ENCODE measurements at regions not wholly inside any gene's neighbourhood (a gene's known extent, or its start where the extent isn't known, plus 50 kb on each side); places are given as distances from the start of the nearest gene placed in this dataset.

DNA sequence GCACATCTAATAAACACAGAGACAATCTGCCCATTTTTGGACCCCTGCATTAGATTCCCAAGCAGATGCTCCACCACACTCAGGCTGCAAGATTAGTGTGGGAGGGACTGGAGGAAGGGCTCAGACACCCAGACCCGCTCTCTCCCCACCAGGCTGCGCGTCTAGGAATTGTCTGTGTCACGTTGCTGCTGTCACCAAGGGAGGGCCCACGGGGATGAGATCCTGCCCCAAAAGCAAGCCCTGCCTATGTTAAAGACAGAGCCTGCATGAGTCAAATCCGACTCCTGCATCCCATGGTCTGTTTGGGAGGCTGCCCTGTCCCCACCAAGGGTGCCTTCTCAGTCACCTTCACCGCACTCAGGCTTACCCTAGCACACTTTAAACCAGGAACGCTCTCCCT, 114.4 kb upstream of the ZNF507 start (continued):
- TF ChIP-seq, protein P1, sequence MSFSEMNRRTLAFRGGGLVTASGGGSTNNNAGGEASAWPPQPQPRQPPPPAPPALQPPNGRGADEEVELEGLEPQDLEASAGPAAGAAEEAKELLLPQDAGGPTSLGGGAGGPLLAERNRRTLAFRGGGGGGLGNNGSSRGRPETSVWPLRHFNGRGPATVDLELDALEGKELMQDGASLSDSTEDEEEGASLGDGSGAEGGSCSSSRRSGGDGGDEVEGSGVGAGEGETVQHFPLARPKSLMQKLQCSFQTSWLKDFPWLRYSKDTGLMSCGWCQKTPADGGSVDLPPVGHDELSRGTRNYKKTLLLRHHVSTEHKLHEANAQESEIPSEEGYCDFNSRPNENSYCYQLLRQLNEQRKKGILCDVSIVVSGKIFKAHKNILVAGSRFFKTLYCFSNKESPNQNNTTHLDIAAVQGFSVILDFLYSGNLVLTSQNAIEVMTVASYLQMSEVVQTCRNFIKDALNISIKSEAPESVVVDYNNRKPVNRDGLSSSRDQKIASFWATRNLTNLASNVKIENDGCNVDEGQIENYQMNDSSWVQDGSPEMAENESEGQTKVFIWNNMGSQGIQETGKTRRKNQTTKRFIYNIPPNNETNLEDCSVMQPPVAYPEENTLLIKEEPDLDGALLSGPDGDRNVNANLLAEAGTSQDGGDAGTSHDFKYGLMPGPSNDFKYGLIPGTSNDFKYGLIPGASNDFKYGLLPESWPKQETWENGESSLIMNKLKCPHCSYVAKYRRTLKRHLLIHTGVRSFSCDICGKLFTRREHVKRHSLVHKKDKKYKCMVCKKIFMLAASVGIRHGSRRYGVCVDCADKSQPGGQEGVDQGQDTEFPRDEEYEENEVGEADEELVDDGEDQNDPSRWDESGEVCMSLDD (CRISPR knock-in tag; IDR thresholded peaks at IDR 0.05; ENCODE audit: borderline replicate concordance): no peak
- no peak for TF ChIP-seq ZNF737 (CRISPR knock-in tag; IDR thresholded peaks at IDR 0.05; ENCODE audit: borderline replicate concordance)
- no peak for TF ChIP-seq TEAD3 (CRISPR knock-in tag; optimal IDR thresholded peaks at IDR 0.05; ENCODE audit: borderline replicate concordance)
- TF ChIP-seq BCL6 (CRISPR knock-in tag; IDR thresholded peaks at IDR 0.05): no peak
- TF ChIP-seq ZNF709 (CRISPR knock-in tag; IDR thresholded peaks at IDR 0.05): no peak
- no peak for TF ChIP-seq JUN (CRISPR knock-in tag; IDR thresholded peaks at IDR 0.05)
- no peak for TF ChIP-seq SMAD9 (CRISPR knock-in tag; IDR thresholded peaks at IDR 0.05)
- TF ChIP-seq RAD21 (CRISPR knock-in tag; IDR thresholded peaks at IDR 0.05): no peak

DNA sequence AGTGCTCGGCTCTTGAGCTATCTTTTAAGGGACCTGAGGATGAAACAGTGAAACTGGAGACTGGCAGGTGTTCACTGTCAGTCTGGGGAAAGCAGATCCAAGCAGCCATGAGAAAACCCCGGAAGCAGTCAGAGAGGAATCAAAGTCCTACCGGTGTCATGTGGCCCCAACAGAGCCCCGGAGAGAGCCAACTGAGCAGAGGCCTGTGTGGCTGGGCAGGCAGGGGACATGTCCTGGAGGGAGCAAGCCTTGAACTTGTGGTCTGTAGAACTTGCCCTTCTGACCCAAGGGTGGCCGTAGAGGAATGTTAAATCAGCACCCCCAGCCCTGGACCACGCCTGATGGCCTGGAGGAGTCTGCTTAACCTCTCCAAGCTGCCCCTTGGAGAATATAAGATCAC, 113.7 kb upstream of the ZNF507 start:
- Histone ChIP-seq H3K4me2 (ENCODE audit: low read depth, low read length) (no peak overlapping the region), H3K4me1 (ENCODE audit: insufficient read depth, low read length) (no peaks in the 10 kb centered on the region), H4K20me1 (ENCODE audit: insufficient read depth, low read length) (no peaks in the 10 kb centered on the region), H2AFZ (ENCODE audit: low read length) (no peak overlapping the region), H3K27me3 (ENCODE audit: control insufficient read depth in 1 of 2, insufficient read depth in 2 of 2, low read length in 2 of 2) (peaks cover 0 to 16% of the 10 kb centered on the region in 2 experiments; a peak in 2 of 5 replicates), H3K9me3 (ENCODE audit: low read length) (no peaks in the 10 kb centered on the region), H3K9ac (ENCODE audit: insufficient read depth, low read depth, low read length) (no peak overlapping the region), H3K79me2 (ENCODE audit: insufficient read depth, low read length) (no peaks in the 10 kb centered on the region), H3K27ac (ENCODE audit: extremely low read length, insufficient read depth, low read length) (no peak overlapping the region), H3K4me3 (replicated peaks in 1 of 3; ENCODE audit: insufficient read depth in 1 of 3, low read depth in 2 of 3, low read length in 3 of 3) (no peak overlapping the region), H3K36me3 (replicated peaks in 1 of 2; ENCODE audit: control insufficient read depth in 1 of 2, insufficient read depth in 2 of 2, low read length in 2 of 2) (no peaks in the 10 kb centered on the region)
- intact Hi-C loops (cut with micrococcal nuclease; ENCODE audit: unreplicated experiment): no loop called here
- POLR2A ChIA-PET: no interaction called here
- in situ Hi-C loops (cut with HindIII; ENCODE audit: extremely low pct_ligation_motif_present, low pct_unique_long_range_greater_than_20kb): no loop called here
- no peak for DNase-seq (ENCODE audit: low spot score)
- ATAC-seq: no peak
- FAIRE-seq: no peak
- no TSS peak for BruUV-seq (replicated peaks)
- CTCF ChIA-PET (ENCODE audit: low intra/inter-chr PET ratio, low total read pairs): no interaction called here
- 7% methylated on average over 3 of the region's 6 CpGs for WGBS (ENCODE audit: low lambda C conversion rate)
- TF ChIP-seq, protein P2, sequence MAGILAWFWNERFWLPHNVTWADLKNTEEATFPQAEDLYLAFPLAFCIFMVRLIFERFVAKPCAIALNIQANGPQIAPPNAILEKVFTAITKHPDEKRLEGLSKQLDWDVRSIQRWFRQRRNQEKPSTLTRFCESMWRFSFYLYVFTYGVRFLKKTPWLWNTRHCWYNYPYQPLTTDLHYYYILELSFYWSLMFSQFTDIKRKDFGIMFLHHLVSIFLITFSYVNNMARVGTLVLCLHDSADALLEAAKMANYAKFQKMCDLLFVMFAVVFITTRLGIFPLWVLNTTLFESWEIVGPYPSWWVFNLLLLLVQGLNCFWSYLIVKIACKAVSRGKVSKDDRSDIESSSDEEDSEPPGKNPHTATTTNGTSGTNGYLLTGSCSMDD (CRISPR knock-in tag; IDR thresholded peaks at IDR 0.05): no peak
- TF ChIP-seq, protein P3, sequence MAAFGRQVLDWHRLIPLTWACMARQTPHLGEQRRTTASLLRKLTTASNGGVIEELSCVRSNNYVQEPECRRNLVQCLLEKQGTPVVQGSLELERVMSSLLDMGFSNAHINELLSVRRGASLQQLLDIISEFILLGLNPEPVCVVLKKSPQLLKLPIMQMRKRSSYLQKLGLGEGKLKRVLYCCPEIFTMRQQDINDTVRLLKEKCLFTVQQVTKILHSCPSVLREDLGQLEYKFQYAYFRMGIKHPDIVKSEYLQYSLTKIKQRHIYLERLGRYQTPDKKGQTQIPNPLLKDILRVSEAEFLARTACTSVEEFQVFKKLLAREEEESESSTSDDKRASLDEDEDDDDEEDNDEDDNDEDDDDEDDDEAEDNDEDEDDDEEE (CRISPR knock-in tag; IDR thresholded peaks at IDR 0.05): no peak
- no peak for TF ChIP-seq ZEB1 (IDR thresholded peaks at IDR 0.05; ENCODE audit: insufficient replicate concordance, low read depth)
- peak; percentile 59 for TF ChIP-seq GABPB1 (CRISPR knock-in tag; IDR thresholded peaks at IDR 0.05)
- no peak for TF ChIP-seq ZNF354B (CRISPR knock-in tag; IDR thresholded peaks at IDR 0.05)
- TF ChIP-seq, protein P4, sequence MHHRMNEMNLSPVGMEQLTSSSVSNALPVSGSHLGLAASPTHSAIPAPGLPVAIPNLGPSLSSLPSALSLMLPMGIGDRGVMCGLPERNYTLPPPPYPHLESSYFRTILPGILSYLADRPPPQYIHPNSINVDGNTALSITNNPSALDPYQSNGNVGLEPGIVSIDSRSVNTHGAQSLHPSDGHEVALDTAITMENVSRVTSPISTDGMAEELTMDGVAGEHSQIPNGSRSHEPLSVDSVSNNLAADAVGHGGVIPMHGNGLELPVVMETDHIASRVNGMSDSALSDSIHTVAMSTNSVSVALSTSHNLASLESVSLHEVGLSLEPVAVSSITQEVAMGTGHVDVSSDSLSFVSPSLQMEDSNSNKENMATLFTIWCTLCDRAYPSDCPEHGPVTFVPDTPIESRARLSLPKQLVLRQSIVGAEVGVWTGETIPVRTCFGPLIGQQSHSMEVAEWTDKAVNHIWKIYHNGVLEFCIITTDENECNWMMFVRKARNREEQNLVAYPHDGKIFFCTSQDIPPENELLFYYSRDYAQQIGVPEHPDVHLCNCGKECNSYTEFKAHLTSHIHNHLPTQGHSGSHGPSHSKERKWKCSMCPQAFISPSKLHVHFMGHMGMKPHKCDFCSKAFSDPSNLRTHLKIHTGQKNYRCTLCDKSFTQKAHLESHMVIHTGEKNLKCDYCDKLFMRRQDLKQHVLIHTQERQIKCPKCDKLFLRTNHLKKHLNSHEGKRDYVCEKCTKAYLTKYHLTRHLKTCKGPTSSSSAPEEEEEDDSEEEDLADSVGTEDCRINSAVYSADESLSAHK (CRISPR knock-in tag; IDR thresholded peaks at IDR 0.05; ENCODE audit: borderline replicate concordance): no peak
- TF ChIP-seq, protein P5, sequence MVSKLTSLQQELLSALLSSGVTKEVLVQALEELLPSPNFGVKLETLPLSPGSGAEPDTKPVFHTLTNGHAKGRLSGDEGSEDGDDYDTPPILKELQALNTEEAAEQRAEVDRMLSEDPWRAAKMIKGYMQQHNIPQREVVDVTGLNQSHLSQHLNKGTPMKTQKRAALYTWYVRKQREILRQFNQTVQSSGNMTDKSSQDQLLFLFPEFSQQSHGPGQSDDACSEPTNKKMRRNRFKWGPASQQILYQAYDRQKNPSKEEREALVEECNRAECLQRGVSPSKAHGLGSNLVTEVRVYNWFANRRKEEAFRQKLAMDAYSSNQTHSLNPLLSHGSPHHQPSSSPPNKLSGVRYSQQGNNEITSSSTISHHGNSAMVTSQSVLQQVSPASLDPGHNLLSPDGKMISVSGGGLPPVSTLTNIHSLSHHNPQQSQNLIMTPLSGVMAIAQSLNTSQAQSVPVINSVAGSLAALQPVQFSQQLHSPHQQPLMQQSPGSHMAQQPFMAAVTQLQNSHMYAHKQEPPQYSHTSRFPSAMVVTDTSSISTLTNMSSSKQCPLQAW (CRISPR knock-in tag; IDR thresholded peaks at IDR 0.05): no peak
- no peak for TF ChIP-seq NFRKB (IDR thresholded peaks at IDR 0.05)
- no peak for TF ChIP-seq PCBP2 (optimal IDR thresholded peaks at IDR 0.05; ENCODE audit: low read depth, low read length, poor library complexity, severe bottlenecking)

Data from HepG2 (cell line).